Activated CD8-positive, alpha-beta T cell treated with anti-CD3 and anti-CD28 coated beads for 36 hours (primary cell): ENCODE measurements at regions not wholly inside any gene's neighbourhood (a gene's known extent, or its start where the extent isn't known, plus 50 kb on each side); places are given as distances from the start of the nearest gene placed in this dataset.

Source experiments
- ATAC-seq: fragments of 200-7000 bp; cut with Tn5 transposase; one replicate; pipeline ENCODE4 v1.10.0; 2021; ENCODE audit warnings: mild to moderate bottlenecking, moderate library complexity
- CTCF ChIA-PET: fragments of 350-600 bp; sonication (Branson Sonifier 250); formaldehyde crosslinking; loops from one replicate; lab custom pipeline; 2021; ENCODE audit warnings: antibody characterized with exemption; lab: Charles Lee
- POLR2A ChIA-PET: fragments of 350-600 bp; sonication (Branson Sonifier 250); formaldehyde crosslinking; loops from one replicate; lab custom pipeline; 2021; ENCODE audit warnings: antibody characterized with exemption; lab: Charles Lee
- DNase-seq: peaks from one replicate; pipeline ENCODE4 v3.0.0-alpha.2; 2020
- H3K27ac Mint-ChIP-seq: one replicate; pipeline ENCODE4 v1.8.0; 2021; ENCODE audit warnings: mild to moderate bottlenecking, mixed read lengths
- H3K27me3 Mint-ChIP-seq: one replicate; pipeline ENCODE4 v1.8.0; 2021; ENCODE audit warnings: mixed read lengths
- H3K36me3 Mint-ChIP-seq: one replicate; pipeline ENCODE4 v1.8.0; 2021; ENCODE audit warnings: low read depth, mixed read lengths
- H3K4me1 Mint-ChIP-seq: one replicate; pipeline ENCODE4 v1.8.0; 2021; ENCODE audit warnings: low read depth, mixed read lengths
- H3K4me3 Mint-ChIP-seq: one replicate; pipeline ENCODE4 v1.8.0; 2021; ENCODE audit warnings: mild to moderate bottlenecking, moderate library complexity, mixed read lengths
- H3K9me3 Mint-ChIP-seq: one replicate; pipeline ENCODE4 v1.8.0; 2021; ENCODE audit warnings: mixed read lengths
- intact Hi-C: fragments of 100-400 bp; cut with micrococcal nuclease; formaldehyde crosslinking; loops from one replicate; pipeline ENCODE4 v1.10.0; 2022
- TF ChIP-seq, protein P1 (sequence below): fragments of 200-600 bp; IDR thresholded peaks from one replicate; pipeline ENCODE4 v1.8.0; 2022; ENCODE audit warnings: antibody characterized with exemption, mild to moderate bottlenecking

DNA sequence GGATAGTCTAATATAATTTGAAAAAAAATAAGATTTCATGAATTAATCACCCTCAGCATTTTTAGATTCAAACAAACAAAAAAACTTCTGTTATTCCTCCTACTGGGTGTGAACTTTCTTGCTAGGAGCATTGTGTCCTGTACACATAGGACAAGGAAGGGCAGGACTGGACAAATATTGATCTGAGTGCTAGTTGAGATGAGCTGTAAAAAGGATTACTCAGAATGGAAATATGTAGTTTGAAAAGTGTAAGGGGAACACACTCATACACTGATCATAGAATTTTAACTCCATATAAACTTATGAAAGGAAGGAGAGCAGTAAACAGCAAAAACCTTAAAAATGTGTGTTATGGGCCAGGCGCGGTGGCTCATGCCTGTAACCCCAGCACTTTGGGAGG, 156.5 kb upstream of the ZNF648 start:
- no peak overlapping the region for H3K4me3 Mint-ChIP-seq
- ATAC-seq (no peak), DNase-seq (no peak)
- H3K27me3 Mint-ChIP-seq: peaks cover 2% of the 10 kb centered on the region
- peaks cover 12% of the 10 kb centered on the region for H3K9me3 Mint-ChIP-seq
- ChIA-PET POLR2A (no interaction called here), CTCF (interaction anchor here (2.6 kb wide), 1 partner anchor 75 kb away, joined by 11 read pairs; no protein-coding TSS in a partner anchor)
- peaks cover 5% of the 10 kb centered on the region for H3K36me3 Mint-ChIP-seq
- no peaks in the 10 kb centered on the region for H3K4me1 Mint-ChIP-seq
- intact Hi-C loops: no loop called here
- TF ChIP-seq, protein P1, sequence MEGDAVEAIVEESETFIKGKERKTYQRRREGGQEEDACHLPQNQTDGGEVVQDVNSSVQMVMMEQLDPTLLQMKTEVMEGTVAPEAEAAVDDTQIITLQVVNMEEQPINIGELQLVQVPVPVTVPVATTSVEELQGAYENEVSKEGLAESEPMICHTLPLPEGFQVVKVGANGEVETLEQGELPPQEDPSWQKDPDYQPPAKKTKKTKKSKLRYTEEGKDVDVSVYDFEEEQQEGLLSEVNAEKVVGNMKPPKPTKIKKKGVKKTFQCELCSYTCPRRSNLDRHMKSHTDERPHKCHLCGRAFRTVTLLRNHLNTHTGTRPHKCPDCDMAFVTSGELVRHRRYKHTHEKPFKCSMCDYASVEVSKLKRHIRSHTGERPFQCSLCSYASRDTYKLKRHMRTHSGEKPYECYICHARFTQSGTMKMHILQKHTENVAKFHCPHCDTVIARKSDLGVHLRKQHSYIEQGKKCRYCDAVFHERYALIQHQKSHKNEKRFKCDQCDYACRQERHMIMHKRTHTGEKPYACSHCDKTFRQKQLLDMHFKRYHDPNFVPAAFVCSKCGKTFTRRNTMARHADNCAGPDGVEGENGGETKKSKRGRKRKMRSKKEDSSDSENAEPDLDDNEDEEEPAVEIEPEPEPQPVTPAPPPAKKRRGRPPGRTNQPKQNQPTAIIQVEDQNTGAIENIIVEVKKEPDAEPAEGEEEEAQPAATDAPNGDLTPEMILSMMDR: no peak
- no peak overlapping the region for H3K27ac Mint-ChIP-seq

DNA sequence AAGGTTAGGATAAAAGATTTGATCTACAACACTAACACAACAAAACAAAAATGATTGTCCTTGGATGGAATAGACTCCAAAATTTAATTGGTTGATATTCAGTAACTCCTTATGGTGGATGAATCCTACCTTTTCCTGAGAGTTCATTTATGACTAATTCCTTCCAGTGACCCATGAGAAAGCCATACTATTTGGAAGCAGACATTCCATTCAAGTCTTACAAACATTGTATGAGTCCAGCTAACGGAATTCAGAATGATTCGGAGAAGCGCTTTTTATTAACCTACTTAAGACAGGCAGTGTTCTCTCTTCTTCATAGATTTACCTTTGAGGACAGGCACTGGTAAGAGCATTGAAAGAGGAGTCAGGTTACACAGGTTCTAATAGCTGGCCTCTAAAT, 155.6 kb upstream of the ZNF648 start:
- TF ChIP-seq, protein P1: no peak
- CTCF ChIA-PET: interaction anchor here (2.6 kb wide), 1 partner anchor 74 kb away, joined by 11 read pairs; no protein-coding TSS in a partner anchor

DNA sequence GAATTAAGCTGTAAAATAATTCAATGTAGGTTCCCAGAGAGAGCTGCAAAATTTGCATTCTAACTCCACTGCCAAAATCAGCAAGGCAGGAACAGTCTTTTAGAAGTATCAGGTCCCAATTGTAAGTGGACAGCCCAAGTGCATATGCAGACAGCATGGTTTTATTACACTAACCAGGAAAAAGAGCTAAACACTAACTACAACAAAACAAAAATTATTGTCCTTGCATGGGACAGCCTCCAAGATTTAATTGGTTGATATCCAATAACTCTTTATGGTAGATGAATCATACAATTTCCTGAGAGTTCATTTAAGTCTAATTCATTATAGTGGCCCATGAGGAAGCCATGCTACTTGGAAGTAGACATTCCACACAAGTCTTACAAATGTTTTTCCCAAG, 154.3 kb upstream of the ZNF648 start:
- intact Hi-C loops: no loop called here

More for the DNA sequence above, 155.6 kb upstream of the ZNF648 start:
- H3K27ac Mint-ChIP-seq: no peak overlapping the region
- H3K27me3 Mint-ChIP-seq: peaks cover 2% of the 10 kb centered on the region
- no peak overlapping the region for H3K4me3 Mint-ChIP-seq
- DNase-seq: no peak
- POLR2A ChIA-PET: no interaction called here
- no peaks in the 10 kb centered on the region for H3K4me1 Mint-ChIP-seq
- peaks cover 9% of the 10 kb centered on the region for H3K9me3 Mint-ChIP-seq
- intact Hi-C loops: no loop called here
- ATAC-seq: no peak
- peaks cover 5% of the 10 kb centered on the region for H3K36me3 Mint-ChIP-seq

DNA sequence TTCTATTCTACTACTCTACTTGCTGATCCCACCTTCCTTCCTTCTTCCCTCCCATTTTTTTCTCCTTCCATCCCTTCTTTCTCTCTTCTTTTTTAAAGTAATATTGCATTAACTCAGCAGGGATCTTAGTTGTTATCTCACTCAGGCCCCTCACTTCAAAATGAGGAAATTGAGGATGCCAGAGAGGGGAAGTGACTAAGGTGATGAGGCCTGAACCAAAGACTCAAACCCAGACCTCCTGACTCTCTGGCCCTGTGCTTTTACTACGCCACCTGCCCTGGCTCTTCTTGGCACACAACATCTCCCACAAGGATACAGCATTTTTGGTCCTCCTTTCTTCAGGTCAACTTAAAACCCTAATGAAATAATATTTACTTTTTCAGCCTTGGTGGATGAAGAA, 151.7 kb upstream of the ZNF648 start:
- ChIA-PET CTCF (no interaction called here), POLR2A (no interaction called here)
- TF ChIP-seq, protein P1: no peak
- H3K27ac Mint-ChIP-seq: no peak overlapping the region
- H3K36me3 Mint-ChIP-seq: no peaks in the 10 kb centered on the region
- DNase-seq (no peak), ATAC-seq (no peak)
- H3K4me3 Mint-ChIP-seq: no peak overlapping the region
- H3K27me3 Mint-ChIP-seq: peaks cover 2% of the 10 kb centered on the region
- no peaks in the 10 kb centered on the region for H3K9me3 Mint-ChIP-seq
- no peaks in the 10 kb centered on the region for H3K4me1 Mint-ChIP-seq
- intact Hi-C loops: no loop called here

More for the DNA sequence above, 154.3 kb upstream of the ZNF648 start:
- TF ChIP-seq, protein P1: no peak
- peaks cover 5% of the 10 kb centered on the region for H3K36me3 Mint-ChIP-seq
- no peak for DNase-seq
- no peak overlapping the region for H3K4me3 Mint-ChIP-seq
- H3K27ac Mint-ChIP-seq: no peak overlapping the region
- POLR2A ChIA-PET: no interaction called here
- ATAC-seq: no peak
- H3K4me1 Mint-ChIP-seq: no peaks in the 10 kb centered on the region
- peaks cover 2% of the 10 kb centered on the region for H3K27me3 Mint-ChIP-seq
- H3K9me3 Mint-ChIP-seq: peaks cover 5% of the 10 kb centered on the region
- CTCF ChIA-PET: interaction anchor here (2.6 kb wide), 1 partner anchor 72 kb away, joined by 11 read pairs; no protein-coding TSS in a partner anchor

- CTCF ChIA-PET: no interaction called here
These were observed 149.9 kb upstream of the ZNF648 start for GRCh38 chr1:182211386-182211785.

More at GRCh38 chr1:182211386-182211785, 149.9 kb upstream of the ZNF648 start:
- no peaks in the 10 kb centered on the region for H3K9me3 Mint-ChIP-seq
- TF ChIP-seq, protein P1: no peak
- ATAC-seq: no peak
- no peak for DNase-seq
- H3K4me1 Mint-ChIP-seq: no peaks in the 10 kb centered on the region
- no peak overlapping the region for H3K4me3 Mint-ChIP-seq
- H3K27me3 Mint-ChIP-seq: no peaks in the 10 kb centered on the region
- POLR2A ChIA-PET: no interaction called here
- no peak overlapping the region for H3K27ac Mint-ChIP-seq
- intact Hi-C loops: no loop called here
- H3K36me3 Mint-ChIP-seq: no peaks in the 10 kb centered on the region
